Right lobe of liver (tissue), 6 donors: ENCODE measurements at regions not wholly inside any gene's neighbourhood (a gene's known extent, or its start where the extent isn't known, plus 50 kb on each side); places are given as distances from the start of the nearest gene placed in this dataset.
A peak's percentile ranks its signal among the peaks of the same experiment; 100 is the strongest.

Source experiments
- ATAC-seq, 4 donors: fragments of 200-7000 bp; cut with Tn5 transposase; one replicate each; pipeline ENCODE4 v1.9.1; 2020; ENCODE audit warnings: mild to moderate bottlenecking in 4 of 4, moderate library complexity in 4 of 4
- DNase-seq, 3 donors: peaks; one replicate each; pipeline ENCODE4 v3.0.0-alpha.2; 2020
- H3K27ac ChIP-seq, 3 donors: fragments of 200-600 bp; one replicate each; pipeline ENCODE4 v1.8.0; 2022
- H3K27me3 ChIP-seq, 2 donors: fragments of 200-600 bp; one replicate each; pipeline ENCODE4 v1.8.0; 2022
- H3K36me3 ChIP-seq, 4 donors: fragments of 200-600 bp; sonication (generic) in 1 of 4; one replicate each; pipeline versions ENCODE4 v1.5.1 to v1.8.0; 2017 to 2022; ENCODE audit warnings: control low read depth in 1 of 4
- H3K4me1 ChIP-seq, 4 donors: fragments of 200-600 bp; sonication (generic) in 1 of 4; one replicate each; pipeline versions ENCODE4 v1.5.1 to v1.8.0; 2017 to 2022; ENCODE audit warnings: control low read depth in 1 of 4
- H3K4me3 ChIP-seq, 3 donors: fragments of 200-600 bp; one replicate each; pipeline ENCODE4 v1.8.0; 2022
- H3K9me3 ChIP-seq, 4 donors: fragments of 200-600 bp; sonication (generic) in 1 of 4; one replicate each; pipeline versions ENCODE4 v1.5.1 to v1.8.0; 2017 to 2022; ENCODE audit warnings: control low read depth in 1 of 4
- CTCF ChIP-seq, 4 donors: fragments of 200-600 bp in 3 of 4; fragments of 450-650 bp in 1 of 4; IDR thresholded peaks; one replicate each; pipeline versions ENCODE4 v1.5.1 to v1.8.0; 2016 to 2022; ENCODE audit warnings: antibody characterized with exemption in 4 of 4, mild to moderate bottlenecking in 2 of 4
- POLR2A ChIP-seq: fragments of 450-650 bp; IDR thresholded peaks from one replicate; pipeline ENCODE4 v1.6.1; 2017; ENCODE audit warnings: antibody characterized with exemption, mild to moderate bottlenecking
- WGBS: methylation state at CpG from one replicate; pipeline ENCODE4 v1.1.6; 2018; ENCODE audit warnings: low coverage, low lambda C conversion rate; ENCODE audit not compliant: insufficient coverage; ENCODE audit errors: missing lambda C conversion rate; 5-methylcytosine and 5-hydroxymethylcytosine counted together
- intact Hi-C, 2 donors: fragments of 100-400 bp; cut with DNase I; formaldehyde crosslinking; loops; one replicate each; pipeline versions ENCODE4 v1.11.2 to v1.14.1; 2022
- donor health status: DM: no; HTN: yes; CAD: no.
- donor health status: DM: no; HTN: no; CAD: no.
- donor health status: DM: no; HTN: no; CAD: no.
- donor health status: DM: no; HTN: yes; CAD: no.
- donor health status: DM: no; HTN: yes; CAD: no.

GRCh38 chr2:66968946-66969345, 428.2 kb upstream of the ETAA1 start:
- Histone ChIP-seq H3K4me1 (no peaks in the 10 kb centered on the region), H3K9me3 (no peaks in the 10 kb centered on the region), H3K4me3 (no peak overlapping the region), H3K27ac (no peak overlapping the region), H3K27me3 (no peaks in the 10 kb centered on the region), H3K36me3 (no peaks in the 10 kb centered on the region)
- intact Hi-C loops = no loop called here
- DNase-seq = no peak
- no CpG with 5 or more reads among the region's 3 CpGs for WGBS
- no peak for ATAC-seq
- TF ChIP-seq POLR2A (no peak), CTCF (IDR thresholded peaks at IDR 0.05) (no peak)

GRCh38 chr2:66981074-66981473, 416.1 kb upstream of the ETAA1 start:
- intact Hi-C loops = no loop called here
- Histone ChIP-seq H3K27ac (no peak overlapping the region), H3K4me3 (no peak overlapping the region), H3K27me3 (no peaks in the 10 kb centered on the region), H3K36me3 (no peaks in the 10 kb centered on the region), H3K9me3 (no peaks in the 10 kb centered on the region), H3K4me1 (no peaks in the 10 kb centered on the region)
- DNase-seq (no peak), ATAC-seq (no peak)
- WGBS = 43% methylated on average over 2 of the region's 2 CpGs
- TF ChIP-seq POLR2A = no peak
- TF ChIP-seq CTCF (IDR thresholded peaks at IDR 0.05) = no peak

- Histone ChIP-seq H3K27me3 (no peaks in the 10 kb centered on the region), H3K9me3 (no peaks in the 10 kb centered on the region), H3K4me1 (no peaks in the 10 kb centered on the region), H3K27ac (no peak overlapping the region), H3K4me3 (no peak overlapping the region), H3K36me3 (no peaks in the 10 kb centered on the region)
- TF ChIP-seq POLR2A (no peak), CTCF (IDR thresholded peaks at IDR 0.05) (peak in 2 of 4 donors; percentile 14 to 24)
- intact Hi-C loops = no loop called here
- peak in 2 of 4 donors; percentile 39 to 44 for ATAC-seq
- DNase-seq = no peak
Observed at GRCh38 chr2:66982766-66983165, 414.4 kb upstream of the ETAA1 start.

- intact Hi-C loops = no loop called here
- Histone ChIP-seq H3K36me3 (no peaks in the 10 kb centered on the region), H3K27ac (no peak overlapping the region), H3K4me1 (no peaks in the 10 kb centered on the region), H3K4me3 (no peak overlapping the region), H3K27me3 (no peaks in the 10 kb centered on the region), H3K9me3 (no peaks in the 10 kb centered on the region)
- no peak for ATAC-seq
- no peak for TF ChIP-seq POLR2A
- TF ChIP-seq CTCF (IDR thresholded peaks at IDR 0.05) = no peak
- no peak for DNase-seq
Observed at GRCh38 chr2:66984864-66985263, 412.3 kb upstream of the ETAA1 start.

- H3K9me3 ChIP-seq = no peaks in the 10 kb centered on the region
- no peak overlapping the region for H3K27ac ChIP-seq
- 31% methylated on average over 1 of the region's 1 CpG for WGBS
- H3K4me1 ChIP-seq = no peaks in the 10 kb centered on the region
- no peaks in the 10 kb centered on the region for H3K27me3 ChIP-seq
- H3K36me3 ChIP-seq = no peaks in the 10 kb centered on the region
- intact Hi-C loops = no loop called here
- ATAC-seq = no peak
- DNase-seq = no peak
- no peak overlapping the region for H3K4me3 ChIP-seq
- TF ChIP-seq CTCF (IDR thresholded peaks at IDR 0.05) = no peak
Observed at GRCh38 chr2:66985906-66986305, 411.2 kb upstream of the ETAA1 start.
